Common myeloid progenitor, CD34-positive (primary cell): ENCODE measurements at regions not wholly inside any gene's neighbourhood (a gene's known extent, or its start where the extent isn't known, plus 50 kb on each side); places are given as distances from the start of the nearest gene placed in this dataset.
"Not testable (repeated sequence)": the region's sequence is repeated elsewhere in the genome, so short reads cannot be mapped to it uniquely, and the experiment has no call there.

Experiments
- CTCF ChIA-PET: fragments of 350-600 bp; sonication (Branson Sonifier 250); formaldehyde crosslinking; loops from one replicate; lab custom pipeline; 2021; ENCODE audit warnings: antibody characterized with exemption; lab: Charles Lee
- POLR2A ChIA-PET: fragments of 350-600 bp; sonication (Branson Sonifier 250); formaldehyde crosslinking; loops from one replicate; lab custom pipeline; 2021; ENCODE audit warnings: antibody characterized with exemption; lab: Charles Lee
- DNase-seq, 3 donors: peaks; one replicate each; pipeline versions ENCODE4 v3.0.0 to v3.0.0-alpha.2; 2013
- H3K27ac ChIP-seq, 2 experiments: 1 replicate in 1 of 2; 2 replicates in 1 of 2; pipeline ENCODE4 v1.7.0; 2013; ENCODE audit warnings: inconsistent platforms in 2 of 2, low read length in 2 of 2, mild to moderate bottlenecking in 2 of 2, low read depth in 1 of 2, moderate library complexity in 1 of 2; ENCODE audit not compliant: severe bottlenecking in 2 of 2, insufficient read depth in 1 of 2, poor library complexity in 1 of 2
- H3K27me3 ChIP-seq, 5 experiments: replicated peaks in 2 of 5; 1 replicate in 3 of 5; 2 replicates in 2 of 5; pipeline versions ENCODE4 v1.6.1 to v1.7.0; 2013; ENCODE audit warnings: low read length in 4 of 5, mild to moderate bottlenecking in 2 of 5, moderate library complexity in 2 of 5, inconsistent platforms in 1 of 5; ENCODE audit not compliant: insufficient read depth in 5 of 5, control insufficient read depth in 4 of 5
- H3K36me3 ChIP-seq, 4 experiments: 1 replicate in 2 of 4; 2 replicates in 2 of 4; pipeline versions ENCODE4 v1.6.1 to v1.7.0; 2013; ENCODE audit warnings: low read length in 3 of 4, control low read depth in 1 of 4, mild to moderate bottlenecking in 1 of 4; ENCODE audit not compliant: control insufficient read depth in 4 of 4, insufficient read depth in 4 of 4
- H3K4me1 ChIP-seq, 4 experiments: 1 replicate in 3 of 4; 2 replicates in 1 of 4; pipeline versions ENCODE4 v1.6.1 to v1.7.1; 2013; ENCODE audit warnings: low read length in 3 of 4, mild to moderate bottlenecking in 3 of 4, control low read depth in 1 of 4, inconsistent platforms in 1 of 4, moderate library complexity in 1 of 4; ENCODE audit not compliant: control insufficient read depth in 4 of 4, insufficient read depth in 4 of 4; ENCODE audit errors: control extremely low read depth in 1 of 4
- H3K4me3 ChIP-seq, 7 experiments: 1 replicate in 4 of 7; 2 replicates in 3 of 7; pipeline versions ENCODE4 v1.5.1 to v1.7.0; 2013; ENCODE audit warnings: mild to moderate bottlenecking in 7 of 7, low read length in 6 of 7, moderate library complexity in 6 of 7, inconsistent platforms in 2 of 7, low read depth in 2 of 7, control low read depth in 1 of 7; ENCODE audit not compliant: insufficient read depth in 4 of 7, control insufficient read depth in 1 of 7; ENCODE audit errors: extremely low read depth in 1 of 7
- H3K9me3 ChIP-seq, 5 experiments: 1 replicate in 4 of 5; 2 replicates in 1 of 5; pipeline versions ENCODE4 v1.6.1 to v1.7.1; 2013; ENCODE audit warnings: low read length in 4 of 5, mild to moderate bottlenecking in 2 of 5, inconsistent platforms in 1 of 5, low read depth in 1 of 5, moderate library complexity in 1 of 5; ENCODE audit not compliant: control insufficient read depth in 4 of 5, insufficient read depth in 2 of 5; ENCODE audit errors: control extremely low read depth in 1 of 5
- WGBS: methylation state at CpG from one replicate; pipeline ENCODE4 v1.1.5; 2013; ENCODE audit not compliant: insufficient coverage; 5-methylcytosine and 5-hydroxymethylcytosine counted together

GRCh38 chr12:63440048-63440447, 228.2 kb downstream of the DPY19L2 start:
- 97% methylated on average over 4 of the region's 5 CpGs for WGBS
- Histone ChIP-seq H3K9me3 (no peaks in the 10 kb centered on the region), H3K27me3 (no peaks in the 10 kb centered on the region), H3K4me3 (no peak overlapping the region), H3K4me1 (no peaks in the 10 kb centered on the region), H3K36me3 (no peaks in the 10 kb centered on the region), H3K27ac (no peak overlapping the region)
- DNase-seq = no peak
- ChIA-PET CTCF (interaction anchor here (1.2 kb wide), 1 partner anchor 13 kb away, joined by 4 read pairs; no protein-coding TSS in a partner anchor), POLR2A (no interaction called here)

DNA sequence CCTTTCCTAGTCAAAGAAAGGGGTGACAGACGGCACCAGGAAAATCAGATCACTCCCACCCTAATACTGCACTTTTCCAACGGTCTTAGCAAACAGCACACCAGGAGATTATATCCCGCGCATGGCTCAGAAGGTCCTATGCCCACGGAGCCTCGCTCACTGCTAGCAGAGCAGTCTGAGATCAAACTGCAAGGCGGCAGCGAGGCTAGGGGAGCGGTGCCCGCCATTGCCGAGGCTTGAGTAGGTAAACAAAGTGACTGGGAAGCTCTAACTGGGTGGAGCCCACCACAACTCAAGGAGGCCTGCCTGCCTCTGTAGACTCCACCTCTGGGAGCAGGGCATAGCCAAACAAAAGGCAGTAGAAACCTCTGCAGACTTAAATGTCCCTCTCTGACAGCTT, 233.9 kb downstream of the DPY19L2 start:
- H3K27me3 ChIP-seq, CTCF ChIA-PET, POLR2A ChIA-PET, H3K27ac ChIP-seq, H3K36me3 ChIP-seq, DNase-seq, H3K9me3 ChIP-seq, H3K4me3 ChIP-seq, H3K4me1 ChIP-seq: not testable (repeated sequence)
- 99% methylated on average over 9 of the region's 11 CpGs for WGBS

DNA sequence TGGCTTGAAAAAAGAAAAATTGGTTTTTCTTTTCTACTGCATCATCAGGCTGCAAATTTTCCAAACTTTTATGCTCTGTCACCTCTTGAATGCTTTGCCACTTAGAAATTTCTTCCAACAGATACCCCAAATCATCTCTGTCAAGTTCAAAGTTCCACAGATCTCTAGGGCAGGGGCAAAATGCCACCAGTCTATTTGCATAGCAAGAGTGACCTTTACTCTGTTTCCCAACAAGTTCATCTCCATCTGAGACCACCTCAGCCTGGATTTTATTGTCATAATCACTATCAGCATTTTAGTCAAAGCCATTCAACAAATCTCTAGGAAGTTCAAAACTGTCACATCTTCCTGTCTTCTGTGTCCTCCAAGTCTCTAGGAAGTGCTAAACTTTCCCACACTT, 240.3 kb downstream of the DPY19L2 start:
- H3K36me3 ChIP-seq, H3K27ac ChIP-seq, H3K4me1 ChIP-seq, H3K9me3 ChIP-seq, POLR2A ChIA-PET, H3K4me3 ChIP-seq, DNase-seq, H3K27me3 ChIP-seq: not testable (repeated sequence)
- CTCF ChIA-PET = interaction anchor here (1.4 kb wide), 1 partner anchor 12 kb away, joined by 4 read pairs; no protein-coding TSS in a partner anchor

- H3K36me3 ChIP-seq, H3K4me1 ChIP-seq, H3K27me3 ChIP-seq, H3K9me3 ChIP-seq, DNase-seq, H3K4me3 ChIP-seq, H3K27ac ChIP-seq: not testable (repeated sequence)
- POLR2A ChIA-PET = interaction anchor here (0.7 kb wide), 1 partner anchor 25 kb away, joined by 4 read pairs; no protein-coding TSS in a partner anchor
- no CpG with 5 or more reads among the region's 2 CpGs for WGBS
- CTCF ChIA-PET = interaction anchor here (1.4 kb wide), 1 partner anchor 13 kb away, joined by 4 read pairs; no protein-coding TSS in a partner anchor
These were observed 241.3 kb downstream of the DPY19L2 start for GRCh38 chr12:63427029-63427428.

DNA sequence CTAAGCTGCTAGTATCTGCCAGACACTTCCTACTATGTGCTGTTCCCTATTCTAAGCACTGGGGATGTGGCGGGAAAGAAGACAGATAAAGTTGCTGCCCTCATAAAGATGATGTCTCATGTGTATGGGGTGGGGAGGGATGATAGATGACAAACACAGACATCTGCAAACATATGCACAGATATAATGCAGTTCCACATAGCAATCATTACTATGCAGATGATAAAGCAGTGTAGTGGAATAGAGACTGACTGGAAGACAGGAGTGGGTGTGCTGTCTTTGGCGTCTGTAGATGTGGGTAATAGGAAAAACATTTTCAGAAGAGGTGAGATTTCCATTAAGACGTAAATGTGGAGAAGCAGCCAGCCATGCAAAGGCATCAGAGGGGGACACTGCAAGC, 243.6 kb downstream of the DPY19L2 start:
- POLR2A ChIA-PET = no interaction called here
- CTCF ChIA-PET = interaction anchor here (1.4 kb wide), 1 partner anchor 273 kb away, joined by 3 read pairs; no protein-coding TSS in a partner anchor
- Histone ChIP-seq H3K27me3 (no peaks in the 10 kb centered on the region), H3K4me3 (no peak overlapping the region), H3K9me3 (peaks cover 0 to 17% (median 4%) of the 10 kb centered on the region in 5 experiments), H3K4me1 (no peaks in the 10 kb centered on the region), H3K27ac (no peak overlapping the region), H3K36me3 (no peaks in the 10 kb centered on the region)
- no peak for DNase-seq
- WGBS = 100% methylated on average over 2 of the region's 3 CpGs

GRCh38 chr12:63423839-63424238, 244.5 kb downstream of the DPY19L2 start:
- WGBS = 100% methylated on average over 3 of the region's 4 CpGs
- DNase-seq = no peak
- POLR2A ChIA-PET = no interaction called here

DNA sequence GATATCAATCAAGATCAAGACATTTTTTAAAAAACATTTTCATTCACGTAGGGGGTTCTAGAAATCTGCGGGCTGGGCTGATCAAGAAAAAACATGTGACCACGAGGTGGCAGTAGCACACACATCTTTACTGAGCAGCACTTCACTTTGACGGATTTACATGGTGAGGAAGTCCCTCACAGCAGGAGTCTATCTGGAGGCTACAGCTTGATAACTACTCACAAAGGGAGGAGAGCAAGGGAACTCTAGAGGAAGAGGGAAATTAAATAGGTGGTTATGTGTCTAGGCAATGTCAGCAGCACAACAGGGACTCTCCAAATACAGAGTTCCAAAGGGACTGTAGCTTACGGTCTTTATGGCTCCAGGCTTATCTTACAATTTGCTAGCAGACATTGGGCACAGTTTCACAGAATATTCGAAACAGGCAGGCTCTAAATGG, 248.1 kb downstream of the DPY19L2 start:
- no peaks in the 10 kb centered on the region for H3K4me1 ChIP-seq
- ChIA-PET POLR2A (no interaction called here), CTCF (interaction anchor here (1.2 to 1.7 kb wide), 2 partner anchors 9 kb away, joined by 3 to 9 read pairs; no protein-coding TSS in a partner anchor)
- peak; percentile 16 to 45 (median 27) for DNase-seq
- no peaks in the 10 kb centered on the region for H3K36me3 ChIP-seq
- H3K27me3 ChIP-seq = no peaks in the 10 kb centered on the region
- no peak overlapping the region for H3K27ac ChIP-seq
- H3K9me3 ChIP-seq = peaks cover 3 to 34% (median 7%) of the 10 kb centered on the region in 5 experiments
- H3K4me3 ChIP-seq = no peak overlapping the region
- 80% methylated on average over 6 of the region's 6 CpGs for WGBS

More at GRCh38 chr12:63423839-63424238, 244.5 kb downstream of the DPY19L2 start:
- no peaks in the 10 kb centered on the region for H3K4me1 ChIP-seq
- H3K27ac ChIP-seq = no peak overlapping the region
- H3K9me3 ChIP-seq = peaks cover 0 to 22% (median 5%) of the 10 kb centered on the region in 5 experiments
- no peak overlapping the region for H3K4me3 ChIP-seq
- CTCF ChIA-PET = interaction anchor here (1.4 kb wide), 1 partner anchor 272 kb away, joined by 3 read pairs; no protein-coding TSS in a partner anchor
- H3K36me3 ChIP-seq = no peaks in the 10 kb centered on the region
- H3K27me3 ChIP-seq = no peaks in the 10 kb centered on the region
